Mucosa of descending colon (tissue), 3 donors: ENCODE measurements at regions not wholly inside any gene's neighbourhood (a gene's known extent, or its start where the extent isn't known, plus 50 kb on each side); places are given as distances from the start of the nearest gene placed in this dataset.
"Not testable (repeated sequence)": the region's sequence is repeated elsewhere in the genome, so short reads cannot be mapped to it uniquely, and the experiment has no call there.

Experiments
- ATAC-seq: fragments of 200-7000 bp; cut with Tn5 transposase; one replicate; pipeline ENCODE4 v1.9.1; 2020; ENCODE audit warnings: mild to moderate bottlenecking, moderate library complexity
- DNase-seq, 3 donors: peaks; one replicate each; pipeline ENCODE4 v3.0.0-alpha.2; 2020
- H3K36me3 ChIP-seq: fragments of 200-600 bp; one replicate; pipeline ENCODE4 v1.8.0; 2021; ENCODE audit warnings: low read depth, mild to moderate bottlenecking
- H3K4me1 ChIP-seq: fragments of 200-600 bp; one replicate; pipeline ENCODE4 v1.8.0; 2021; ENCODE audit warnings: low read depth, mild to moderate bottlenecking
- H3K4me3 ChIP-seq: fragments of 200-600 bp; one replicate; pipeline ENCODE4 v1.8.0; 2021; ENCODE audit warnings: mild to moderate bottlenecking
- H3K9me3 ChIP-seq: fragments of 200-600 bp; one replicate; pipeline ENCODE4 v1.8.0; 2021; ENCODE audit warnings: mild to moderate bottlenecking
- intact Hi-C, 2 donors: fragments of 100-400 bp; cut with DNase I in 1 of 2; cut with micrococcal nuclease in 1 of 2; formaldehyde crosslinking; loops; one replicate each; pipeline versions ENCODE4 v1.11.0 to v1.11.1; 2022; cut with DNase I, micrococcal nuclease
- TF ChIP-seq, protein P1 (sequence below): fragments of 200-600 bp; IDR thresholded peaks from one replicate; pipeline ENCODE4 v1.8.0; 2022; ENCODE audit warnings: antibody characterized with exemption, mild to moderate bottlenecking
- donor health status: DM: no; HTN: no; CAD: no; lungs with moderate emphysema.
- donor health status: DM: no; HTN: no; CAD: no.
- donor health status: DM: no; HTN: yes; CAD: no.

DNA sequence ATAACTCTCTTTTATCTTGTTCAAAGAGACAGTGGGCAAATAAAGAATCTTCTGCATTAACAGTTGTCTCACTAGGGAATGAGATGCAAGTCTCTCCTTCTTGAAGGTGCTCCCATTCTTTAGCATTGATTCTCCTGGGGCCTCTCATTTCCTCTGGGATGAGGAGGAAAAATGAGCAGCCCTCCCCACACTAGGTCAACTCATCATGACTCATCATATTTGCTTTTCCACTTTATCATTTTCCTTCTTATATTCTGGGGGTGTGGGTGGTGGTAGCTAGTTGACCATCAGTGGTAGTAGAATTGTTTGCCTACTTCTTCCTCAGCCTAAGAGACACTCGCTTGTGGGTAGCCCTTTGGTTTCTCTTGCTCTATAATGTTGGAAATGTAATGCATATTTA is 182.0 kb upstream of the C1orf87 start:
- Histone ChIP-seq H3K4me1 (no peaks in the 10 kb centered on the region), H3K9me3 (no peaks in the 10 kb centered on the region), H3K4me3 (no peak overlapping the region), H3K36me3 (no peaks in the 10 kb centered on the region)
- TF ChIP-seq, protein P1, sequence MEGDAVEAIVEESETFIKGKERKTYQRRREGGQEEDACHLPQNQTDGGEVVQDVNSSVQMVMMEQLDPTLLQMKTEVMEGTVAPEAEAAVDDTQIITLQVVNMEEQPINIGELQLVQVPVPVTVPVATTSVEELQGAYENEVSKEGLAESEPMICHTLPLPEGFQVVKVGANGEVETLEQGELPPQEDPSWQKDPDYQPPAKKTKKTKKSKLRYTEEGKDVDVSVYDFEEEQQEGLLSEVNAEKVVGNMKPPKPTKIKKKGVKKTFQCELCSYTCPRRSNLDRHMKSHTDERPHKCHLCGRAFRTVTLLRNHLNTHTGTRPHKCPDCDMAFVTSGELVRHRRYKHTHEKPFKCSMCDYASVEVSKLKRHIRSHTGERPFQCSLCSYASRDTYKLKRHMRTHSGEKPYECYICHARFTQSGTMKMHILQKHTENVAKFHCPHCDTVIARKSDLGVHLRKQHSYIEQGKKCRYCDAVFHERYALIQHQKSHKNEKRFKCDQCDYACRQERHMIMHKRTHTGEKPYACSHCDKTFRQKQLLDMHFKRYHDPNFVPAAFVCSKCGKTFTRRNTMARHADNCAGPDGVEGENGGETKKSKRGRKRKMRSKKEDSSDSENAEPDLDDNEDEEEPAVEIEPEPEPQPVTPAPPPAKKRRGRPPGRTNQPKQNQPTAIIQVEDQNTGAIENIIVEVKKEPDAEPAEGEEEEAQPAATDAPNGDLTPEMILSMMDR, result no peak
- ATAC-seq (no peak), DNase-seq (no peak)
- intact Hi-C loops, result no loop called here

DNA sequence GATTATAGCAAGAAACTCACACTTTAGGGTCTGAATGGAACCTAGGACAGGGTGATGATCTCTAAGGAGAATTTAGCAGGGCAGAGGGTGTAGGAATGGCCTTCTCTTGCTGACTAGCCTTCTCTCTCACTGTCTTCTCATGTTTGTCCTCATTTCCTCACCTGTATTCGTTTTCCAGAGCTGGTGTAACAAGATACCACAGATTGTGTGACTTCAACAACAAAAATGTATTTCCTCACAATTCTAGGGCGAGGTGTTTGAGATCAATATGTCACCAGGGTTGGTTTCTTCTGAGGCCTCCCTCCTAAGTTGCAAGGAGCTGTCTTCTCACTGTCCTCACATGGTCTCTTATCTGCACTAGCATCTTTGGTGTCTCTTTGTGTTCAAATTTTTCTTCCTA is 177.9 kb upstream of the C1orf87 start:
- no peaks in the 10 kb centered on the region for H3K4me1 ChIP-seq
- DNase-seq (no peak), ATAC-seq (no peak)
- no peaks in the 10 kb centered on the region for H3K9me3 ChIP-seq
- H3K4me3 ChIP-seq, result no peak overlapping the region
- intact Hi-C loops, result no loop called here
- TF ChIP-seq, protein P1, result no peak
- H3K36me3 ChIP-seq, result no peaks in the 10 kb centered on the region

DNA sequence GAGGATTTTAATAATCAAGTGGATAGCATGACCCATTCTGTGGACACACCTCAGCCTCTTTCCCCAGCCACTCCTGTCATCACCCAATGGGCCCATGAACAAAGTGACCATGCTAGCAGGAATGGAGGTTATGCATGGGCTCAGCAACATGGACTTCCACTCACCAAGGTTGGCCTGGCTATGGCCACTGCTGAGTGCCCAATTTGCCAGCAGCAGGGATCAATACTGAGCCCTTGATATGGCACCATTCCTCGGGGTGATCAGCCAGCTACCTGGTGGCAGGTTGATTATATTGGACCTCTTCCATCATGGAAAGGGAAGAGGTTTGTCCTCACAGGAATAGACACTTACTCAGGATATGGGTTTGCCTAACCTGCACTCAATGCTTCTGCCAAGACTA is 173.9 kb upstream of the C1orf87 start:
- H3K4me3 ChIP-seq, H3K4me1 ChIP-seq, ATAC-seq, DNase-seq, H3K36me3 ChIP-seq, intact Hi-C loops, H3K9me3 ChIP-seq: not testable (repeated sequence)

DNA sequence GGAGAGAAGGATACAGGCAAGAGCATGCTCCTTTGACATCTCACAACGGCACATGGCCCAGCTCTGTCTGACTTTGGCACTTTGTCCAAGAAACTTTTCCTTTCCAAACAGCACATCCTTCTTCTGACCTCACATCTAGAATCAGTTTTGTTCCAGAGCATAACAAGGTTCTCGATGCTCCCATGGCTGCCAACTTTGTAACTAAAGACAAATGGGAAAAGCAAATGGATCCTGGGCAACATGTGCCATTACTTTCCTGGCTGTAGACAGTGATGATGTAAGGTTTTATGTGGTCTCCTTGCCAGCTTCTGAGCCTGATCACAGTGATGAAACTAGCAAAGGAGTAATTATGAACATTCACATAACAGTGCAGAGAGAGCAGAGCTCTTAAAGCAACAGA is 171.8 kb upstream of the C1orf87 start:
- no peak for ATAC-seq
- H3K4me1 ChIP-seq, result no peaks in the 10 kb centered on the region

DNA sequence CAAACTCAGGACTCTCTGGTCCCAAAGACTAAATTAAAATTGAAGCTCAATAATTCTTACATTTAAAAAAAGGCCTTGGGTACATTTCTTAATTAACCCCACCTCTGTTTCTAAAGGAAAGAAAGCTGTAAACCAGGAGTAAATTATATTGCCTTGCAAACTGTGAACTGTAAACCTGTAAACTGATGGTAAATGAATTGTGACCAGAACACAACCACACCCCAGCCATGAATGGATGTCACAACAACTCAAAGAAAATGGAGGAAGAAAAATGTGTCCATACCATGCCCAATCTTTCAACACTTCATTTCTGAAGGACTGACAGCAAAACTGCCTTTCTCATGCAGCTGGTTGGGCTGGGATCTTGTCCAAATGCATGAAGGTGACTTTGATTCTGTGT is 171.3 kb upstream of the C1orf87 start:
- peak; percentile 66 for ATAC-seq
- TF ChIP-seq, protein P1, result no peak
- DNase-seq, result no peak
- Histone ChIP-seq H3K36me3 (no peaks in the 10 kb centered on the region), H3K9me3 (no peaks in the 10 kb centered on the region), H3K4me3 (no peak overlapping the region), H3K4me1 (no peaks in the 10 kb centered on the region)
- intact Hi-C loops, result no loop called here

More for the DNA sequence above, 171.8 kb upstream of the C1orf87 start:
- H3K36me3 ChIP-seq, result no peaks in the 10 kb centered on the region
- H3K9me3 ChIP-seq, result no peaks in the 10 kb centered on the region
- intact Hi-C loops, result no loop called here
- TF ChIP-seq, protein P1, result no peak
- H3K4me3 ChIP-seq, result no peak overlapping the region
- DNase-seq, result no peak

DNA sequence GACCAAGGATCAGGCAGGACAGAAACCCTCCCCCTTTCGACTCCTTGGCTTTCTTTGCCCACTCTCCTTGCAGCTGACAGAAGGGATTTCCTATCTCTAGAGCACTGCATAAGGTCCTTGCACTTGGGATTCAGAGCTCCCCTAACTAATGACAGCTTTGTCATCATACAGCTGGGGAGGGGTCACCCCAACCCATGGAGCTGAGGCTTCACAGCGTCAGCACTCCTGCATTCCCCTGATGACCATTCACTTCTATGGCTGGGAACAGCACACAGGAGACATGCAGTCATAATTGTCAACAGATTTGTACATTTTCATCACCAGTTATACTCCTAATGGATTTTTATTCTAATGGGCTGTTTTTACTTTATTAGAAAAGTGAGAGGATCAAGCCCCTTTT is 161.7 kb upstream of the C1orf87 start:
- no peaks in the 10 kb centered on the region for H3K9me3 ChIP-seq
- DNase-seq (no peak), ATAC-seq (no peak)
- intact Hi-C loops, result no loop called here
- no peaks in the 10 kb centered on the region for H3K4me1 ChIP-seq
- H3K36me3 ChIP-seq, result no peaks in the 10 kb centered on the region
- H3K4me3 ChIP-seq, result no peak overlapping the region
- TF ChIP-seq, protein P1, result no peak
